Calu3 (cell line): ENCODE measurements at regions not wholly inside any gene's neighbourhood (a gene's known extent, or its start where the extent isn't known, plus 50 kb on each side); places are given as distances from the start of the nearest gene placed in this dataset.
"Not testable (repeated sequence)": the region's sequence is repeated elsewhere in the genome, so short reads cannot be mapped to it uniquely, and the experiment has no call there.

ENCODE experiments used
- BruUV-seq: library from RNA; stranded (reverse); fragments of 400-500 nt; replicated peaks from 2 replicates; lab custom pipeline; 2021; lab: Mats Ljungman, UMichigan
- CTCF ChIA-PET: fragments of 300-600 bp; sonication (Branson Sonifier 250); formaldehyde crosslinking; loops from one replicate; lab custom pipeline; 2022; ENCODE audit warnings: antibody characterized with exemption; lab: Charles Lee
- DNase-seq: peaks from one replicate; pipeline ENCODE4 v3.0.0; 2022
- H3K27ac Mint-ChIP-seq: one replicate; pipeline ENCODE4 v1.8.0; 2022; ENCODE audit warnings: mixed read lengths; ENCODE audit not compliant: unreplicated experiment
- H3K27me3 Mint-ChIP-seq: one replicate; pipeline ENCODE4 v1.8.0; 2022; ENCODE audit warnings: mixed read lengths; ENCODE audit not compliant: unreplicated experiment
- H3K36me3 Mint-ChIP-seq: one replicate; pipeline ENCODE4 v1.8.0; 2022; ENCODE audit warnings: mild to moderate bottlenecking, moderate library complexity, mixed read lengths; ENCODE audit not compliant: insufficient read depth, unreplicated experiment
- H3K4me1 Mint-ChIP-seq: one replicate; pipeline ENCODE4 v1.8.0; 2022; ENCODE audit warnings: mild to moderate bottlenecking, low read depth, mixed read lengths; ENCODE audit not compliant: unreplicated experiment
- H3K4me3 Mint-ChIP-seq: one replicate; pipeline ENCODE4 v1.8.0; 2022; ENCODE audit warnings: mild to moderate bottlenecking, low read depth, moderate library complexity, mixed read lengths; ENCODE audit not compliant: unreplicated experiment
- H3K9me3 Mint-ChIP-seq: one replicate; pipeline ENCODE4 v1.8.0; 2022; ENCODE audit warnings: low read depth, mixed read lengths; ENCODE audit not compliant: unreplicated experiment
- CTCF ChIP-seq: fragments of 200-600 bp; IDR thresholded peaks from one replicate; pipeline ENCODE4 v1.8.0; 2022; ENCODE audit warnings: antibody characterized with exemption; ENCODE audit not compliant: unreplicated experiment
- intact Hi-C: fragments of 100-400 bp; cut with micrococcal nuclease; formaldehyde crosslinking; loops from one replicate; pipeline ENCODE4 v1.10.0; 2022; ENCODE audit not compliant: unreplicated experiment

- TF ChIP-seq CTCF: no peak
- Mint-ChIP-seq H3K9me3 (peaks cover 6% of the 10 kb centered on the region), H3K4me1 (no peaks in the 10 kb centered on the region), H3K36me3 (no peaks in the 10 kb centered on the region), H3K27me3 (no peaks in the 10 kb centered on the region), H3K4me3 (no peak overlapping the region), H3K27ac (no peak overlapping the region)
- CTCF ChIA-PET: no interaction called here
- intact Hi-C loops: no loop called here
- no TSS peak for BruUV-seq
- no peak for DNase-seq
Measured at GRCh38 chr14:84483072-84483420, 1046.9 kb upstream of the FLRT2 start.

DNA sequence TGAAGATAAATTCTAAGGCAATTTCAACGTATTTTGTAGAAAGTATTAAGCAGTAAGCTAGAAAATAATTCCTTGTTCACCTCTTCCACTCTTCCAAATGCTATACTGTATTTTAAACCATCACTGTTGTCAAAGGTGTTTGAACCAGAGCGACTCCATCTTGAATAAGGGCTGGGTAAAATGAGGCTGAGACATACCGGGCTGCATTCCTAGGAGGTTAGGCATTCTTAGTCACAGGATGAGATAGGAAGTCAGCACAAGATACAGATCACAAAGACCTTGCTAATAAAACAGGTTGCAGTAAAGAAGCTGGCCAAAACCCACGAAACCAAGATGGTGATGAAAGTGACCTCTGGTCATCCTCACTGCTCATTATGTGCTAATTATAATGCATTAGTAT lies 1045.7 kb upstream of the FLRT2 start:
- CTCF ChIA-PET: interaction anchor here (0.6 kb wide), 1 partner anchor 13 kb away, joined by 4 read pairs; no protein-coding TSS in a partner anchor
- H3K4me1 Mint-ChIP-seq, intact Hi-C loops, H3K36me3 Mint-ChIP-seq, H3K27me3 Mint-ChIP-seq, H3K27ac Mint-ChIP-seq, BruUV-seq, H3K4me3 Mint-ChIP-seq, DNase-seq, H3K9me3 Mint-ChIP-seq: not testable (repeated sequence)

DNA sequence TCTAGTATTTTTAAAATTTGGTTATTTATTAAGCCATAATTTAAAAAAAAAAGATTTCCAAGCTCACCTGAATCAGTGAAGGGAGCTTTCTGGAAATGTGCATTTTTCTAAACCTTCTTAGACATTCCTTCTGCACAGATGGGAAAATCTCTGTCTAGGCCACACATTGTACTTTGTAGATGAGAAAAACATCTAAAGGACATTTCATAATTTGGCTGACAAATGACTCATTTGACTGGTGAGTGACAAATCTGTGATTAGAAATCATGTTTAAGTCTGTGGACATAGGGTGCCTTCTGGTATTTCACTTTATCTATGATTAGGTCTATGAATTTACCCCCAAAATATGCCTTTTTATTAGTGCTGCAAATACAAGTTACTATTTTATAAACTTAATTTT lies 1044.9 kb upstream of the FLRT2 start:
- intact Hi-C loops: no loop called here
- peaks cover 7% of the 10 kb centered on the region for H3K9me3 Mint-ChIP-seq
- no peak for DNase-seq
- no TSS peak for BruUV-seq
- no peaks in the 10 kb centered on the region for H3K4me1 Mint-ChIP-seq
- CTCF ChIA-PET: no interaction called here
- no peak for TF ChIP-seq CTCF
- H3K4me3 Mint-ChIP-seq: no peak overlapping the region
- no peak overlapping the region for H3K27ac Mint-ChIP-seq
- no peaks in the 10 kb centered on the region for H3K36me3 Mint-ChIP-seq
- H3K27me3 Mint-ChIP-seq: no peaks in the 10 kb centered on the region

DNA sequence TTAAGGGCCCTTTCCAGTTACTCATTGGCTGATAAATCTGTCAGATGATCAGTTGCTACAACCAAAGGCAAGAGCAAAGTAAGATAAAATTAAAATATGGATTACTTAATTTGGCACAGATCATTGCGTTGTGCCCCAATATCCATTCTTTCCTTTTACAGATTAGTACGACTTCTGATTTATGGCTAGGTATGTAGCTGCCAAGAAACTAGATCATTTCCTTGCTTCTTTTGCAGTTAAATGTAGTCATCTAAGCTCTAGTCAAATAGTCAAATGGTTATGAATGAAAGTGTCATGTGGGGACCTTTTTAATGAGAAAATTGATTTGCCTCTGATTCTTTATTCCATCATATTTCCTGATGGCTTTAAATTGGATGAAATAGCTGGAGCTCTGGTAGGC lies 1039.9 kb upstream of the FLRT2 start:
- no peak for TF ChIP-seq CTCF
- Mint-ChIP-seq H3K36me3 (no peaks in the 10 kb centered on the region), H3K27ac (no peak overlapping the region), H3K4me3 (no peak overlapping the region), H3K4me1 (no peaks in the 10 kb centered on the region), H3K9me3 (peaks cover 14% of the 10 kb centered on the region), H3K27me3 (no peaks in the 10 kb centered on the region)
- DNase-seq: no peak
- intact Hi-C loops: no loop called here
- CTCF ChIA-PET: no interaction called here
- no TSS peak for BruUV-seq

DNA sequence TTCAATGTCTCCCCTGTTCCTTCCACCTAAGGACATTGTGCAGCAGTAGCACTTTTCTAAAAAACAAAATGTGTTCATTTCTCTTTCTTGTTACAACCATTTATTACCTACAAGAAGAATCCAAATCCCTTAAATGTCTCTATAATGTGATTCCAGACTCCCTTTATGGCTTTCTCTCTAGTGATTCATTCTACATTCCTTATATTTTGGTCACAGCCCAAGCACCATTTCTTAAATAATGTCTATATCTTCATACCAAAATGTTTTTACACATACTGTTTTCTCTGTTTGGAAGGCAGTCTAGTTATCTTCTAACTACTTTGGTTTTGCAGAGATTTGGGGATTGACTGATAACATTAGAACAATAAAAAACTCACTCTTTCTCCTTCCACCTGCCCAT lies 1037.3 kb upstream of the FLRT2 start:
- CTCF ChIA-PET: no interaction called here
- no peak overlapping the region for H3K27ac Mint-ChIP-seq
- H3K27me3 Mint-ChIP-seq: no peaks in the 10 kb centered on the region
- no peak overlapping the region for H3K4me3 Mint-ChIP-seq
- no TSS peak for BruUV-seq
- peaks cover 14% of the 10 kb centered on the region for H3K9me3 Mint-ChIP-seq
- no peaks in the 10 kb centered on the region for H3K4me1 Mint-ChIP-seq
- no peak for TF ChIP-seq CTCF
- no peak for DNase-seq
- no peaks in the 10 kb centered on the region for H3K36me3 Mint-ChIP-seq
- intact Hi-C loops: no loop called here
